Bone marrow (tissue), 2 donors: ENCODE measurements at regions not wholly inside any gene's neighbourhood (a gene's known extent, or its start where the extent isn't known, plus 50 kb on each side); places are given as distances from the start of the nearest gene placed in this dataset.

Experiments
- DNase-seq, 2 donors: peaks; one replicate each; lab custom pipeline; 2025; lab: John Stamatoyannopoulos, UW

GRCh38 chr4:84441758-84442377 lies 57.2 kb downstream of the NKX6-1 start:
- DNase-seq, result no peak

DNA sequence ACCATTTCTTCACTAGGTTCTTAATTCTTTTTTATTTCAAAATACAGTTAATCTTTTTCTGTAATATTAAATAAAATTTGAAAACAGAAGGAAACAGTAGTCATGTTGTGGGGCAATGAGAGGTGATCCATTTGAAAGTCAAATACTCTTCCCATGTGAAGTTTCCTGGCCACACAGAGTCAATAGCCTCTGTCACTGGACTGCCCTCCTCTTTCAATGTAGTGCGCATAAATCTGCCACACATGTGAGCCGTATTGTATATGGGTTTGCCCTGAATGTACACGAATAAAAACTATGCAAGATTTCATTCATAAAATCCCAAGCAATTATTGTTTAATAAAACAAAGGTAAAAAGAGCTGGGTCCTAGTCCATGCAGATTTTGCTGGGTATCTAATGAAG lies 59.1 kb downstream of the NKX6-1 start:
- no peak for DNase-seq

GRCh38 chr4:84436812-84437211 lies 62.3 kb downstream of the NKX6-1 start:
- DNase-seq, result no peak

- DNase-seq, result no peak
These were observed 64.7 kb downstream of the NKX6-1 start for GRCh38 chr4:84434344-84434743.

DNA sequence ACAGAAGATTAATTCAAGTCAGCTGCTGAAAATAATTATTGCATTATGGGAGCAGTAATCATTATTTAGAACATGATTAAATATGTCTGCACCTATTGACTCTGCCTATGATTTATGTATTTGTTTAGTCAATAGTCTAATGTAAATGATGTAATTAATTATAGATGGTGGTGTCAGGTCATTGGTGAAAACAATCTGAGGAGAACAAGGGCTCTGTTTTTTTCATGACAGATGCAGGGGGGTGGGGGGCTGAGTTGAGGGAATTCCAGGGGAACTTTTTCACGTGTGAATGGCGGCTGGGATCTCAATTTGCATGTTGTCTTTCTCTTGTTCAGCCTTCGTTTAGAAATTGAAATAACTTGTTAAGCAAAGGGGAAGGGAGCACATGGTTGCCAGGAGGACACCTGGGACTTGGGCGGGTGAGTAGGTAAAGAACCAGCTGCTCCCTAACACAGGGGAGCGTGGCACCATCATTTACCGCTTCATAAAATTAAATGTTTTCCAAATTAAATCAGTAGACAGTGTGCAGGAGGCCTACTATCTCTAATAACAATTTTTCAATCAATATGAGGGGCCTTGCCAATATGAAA lies 65.4 kb downstream of the NKX6-1 start:
- DNase-seq, result no peak

GRCh38 chr4:84432713-84433112 lies 66.4 kb downstream of the NKX6-1 start:
- no peak for DNase-seq

DNA sequence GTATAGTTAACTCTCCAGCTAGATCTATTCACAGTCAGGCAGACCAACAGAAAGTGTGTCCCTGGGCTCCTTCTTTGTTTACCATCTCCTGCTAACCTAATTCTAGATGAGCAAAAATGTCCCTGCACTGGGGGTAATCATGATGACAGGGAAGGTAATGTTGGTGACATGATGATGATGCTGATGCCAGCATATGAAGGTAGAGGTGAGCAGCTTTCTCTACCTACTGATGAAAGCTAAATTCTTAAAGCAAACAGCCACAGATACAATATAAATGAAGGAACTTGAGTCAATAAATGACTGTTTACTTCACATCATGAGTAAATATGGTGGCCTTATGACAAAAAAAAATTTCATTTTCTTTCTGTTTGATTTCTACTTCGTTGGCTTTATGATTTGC lies 78.5 kb downstream of the NKX6-1 start:
- DNase-seq, result no peak

DNA sequence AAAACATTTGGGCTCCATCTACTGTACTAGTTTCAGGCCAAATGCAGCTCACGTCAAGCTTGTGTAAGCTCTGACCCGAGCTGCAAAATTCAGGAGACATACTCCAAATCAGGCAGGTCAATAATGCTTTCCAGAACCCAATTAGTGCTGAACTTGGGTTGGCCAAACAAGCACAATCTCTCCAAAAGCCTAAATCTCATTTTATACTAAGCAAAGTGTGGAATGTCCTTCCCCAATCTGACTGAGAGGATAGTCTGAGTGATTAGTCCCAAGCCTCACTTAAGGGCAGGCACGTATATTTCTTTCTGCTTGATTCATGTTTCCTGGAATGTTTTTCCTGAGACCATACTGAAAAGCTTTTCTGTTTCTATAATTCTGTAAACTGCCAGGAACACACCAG lies 79.9 kb downstream of the NKX6-1 start:
- no peak for DNase-seq

- DNase-seq, result no peak
These were observed 80.9 kb downstream of the NKX6-1 start for GRCh38 chr4:84417997-84418709.

DNA sequence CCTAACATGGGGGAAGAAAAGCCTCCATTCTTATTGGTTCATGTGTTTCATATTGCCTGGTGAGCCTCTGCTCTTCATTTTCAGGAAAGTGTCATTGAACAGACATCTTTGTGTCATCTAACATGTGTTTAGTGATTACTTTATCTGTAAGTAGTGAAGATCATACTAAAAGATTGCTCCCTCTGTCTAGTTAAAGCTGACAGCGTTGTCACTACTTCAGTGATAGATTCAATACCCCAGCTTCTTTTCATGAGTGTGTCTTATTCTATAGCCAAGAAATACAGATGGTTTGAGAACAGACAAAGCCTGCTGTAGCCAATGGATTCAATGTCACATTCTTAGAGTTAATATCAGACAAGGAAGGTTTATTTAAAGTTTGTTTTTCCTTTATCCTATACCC lies 85.1 kb downstream of the NKX6-1 start:
- no peak for DNase-seq

DNA sequence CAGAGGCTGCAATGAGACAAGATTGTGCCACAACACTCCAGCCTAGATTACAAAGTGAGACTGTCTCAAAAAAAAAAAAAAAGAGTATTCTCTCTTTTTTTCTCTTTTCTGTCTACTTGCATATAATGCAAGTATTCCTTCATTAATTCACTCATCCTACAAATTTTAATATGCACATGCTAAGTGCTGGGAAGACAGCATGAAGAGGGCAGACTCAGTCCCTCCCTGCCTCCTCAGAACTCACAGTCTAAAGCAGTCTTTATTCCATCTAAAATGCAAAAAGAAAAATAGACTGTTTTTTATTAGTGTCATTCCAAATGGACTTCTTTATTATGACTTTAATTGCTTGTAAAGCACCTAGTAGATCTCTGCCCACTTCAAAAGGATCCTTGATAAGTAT lies 85.6 kb downstream of the NKX6-1 start:
- no peak for DNase-seq

GRCh38 chr4:84412062-84412461 lies 87.0 kb downstream of the NKX6-1 start:
- no peak for DNase-seq

DNA sequence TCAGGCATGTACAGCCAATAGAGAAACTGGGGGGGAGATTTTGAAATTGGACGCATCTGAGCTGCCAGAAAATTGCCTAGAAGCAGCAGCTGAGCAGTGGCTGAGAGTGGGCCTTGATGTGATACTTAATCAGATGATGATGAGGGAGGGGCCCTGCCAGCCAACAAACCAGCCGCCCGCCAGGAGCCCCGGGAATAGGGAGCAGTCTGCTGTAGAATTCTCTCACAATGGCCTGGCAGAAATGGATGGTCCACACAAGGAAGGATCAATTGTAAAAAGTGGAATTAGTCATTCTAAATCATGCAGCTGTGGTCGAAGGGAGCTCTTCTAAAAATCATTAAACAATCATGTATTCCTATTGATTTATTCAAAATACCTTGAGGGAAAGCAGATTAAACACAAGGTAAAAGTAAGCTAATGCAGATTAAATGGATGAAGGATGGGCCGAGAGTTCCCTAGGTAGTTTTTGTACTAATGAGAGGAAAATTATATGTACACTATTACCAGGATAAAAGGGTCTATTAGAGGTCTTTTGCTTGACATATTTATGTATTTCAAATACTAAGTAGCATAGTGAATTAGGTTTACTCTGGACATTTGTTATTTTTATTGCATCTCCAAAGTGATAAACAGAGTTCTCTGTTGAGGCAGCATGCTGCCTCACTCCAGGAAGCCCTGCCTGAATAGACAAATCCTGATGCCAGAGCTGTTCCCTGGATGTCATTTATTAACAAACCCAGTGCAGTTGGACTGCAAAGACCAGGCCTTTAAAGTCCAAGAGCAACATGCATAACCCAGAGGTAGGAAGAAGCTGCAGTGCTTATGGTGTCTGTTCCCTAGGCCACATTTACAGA lies 91.3 kb downstream of the NKX6-1 start:
- no peak for DNase-seq

GRCh38 chr4:84403656-84404055 lies 95.4 kb downstream of the NKX6-1 start:
- DNase-seq, result no peak

- DNase-seq, result no peak
These were observed 97.3 kb downstream of the NKX6-1 start for GRCh38 chr4:84401701-84402306.

- no peak for DNase-seq
These were observed 104.7 kb downstream of the NKX6-1 start for GRCh38 chr4:84394386-84394785.

- DNase-seq, result no peak
These were observed 106.0 kb downstream of the NKX6-1 start for GRCh38 chr4:84392951-84393590.

DNA sequence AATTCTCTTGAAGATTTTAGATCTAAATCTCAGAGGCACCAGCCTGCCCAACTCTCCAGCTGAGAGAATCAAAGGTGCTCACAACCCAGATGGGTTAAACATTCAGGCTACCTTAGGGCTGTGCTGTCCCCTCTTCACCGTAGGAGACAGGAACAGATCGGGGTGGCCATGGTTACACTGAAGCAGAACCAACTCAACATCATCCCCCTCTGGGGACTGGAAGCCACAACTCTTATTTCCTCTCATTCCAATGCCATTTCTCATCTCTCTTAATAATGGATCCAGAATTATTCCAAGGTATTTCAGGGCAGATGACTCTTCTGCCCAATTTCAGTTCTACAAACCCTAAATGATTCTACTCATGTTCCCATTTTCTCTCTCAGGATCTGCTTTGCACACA lies 109.7 kb downstream of the NKX6-1 start:
- no peak for DNase-seq

DNA sequence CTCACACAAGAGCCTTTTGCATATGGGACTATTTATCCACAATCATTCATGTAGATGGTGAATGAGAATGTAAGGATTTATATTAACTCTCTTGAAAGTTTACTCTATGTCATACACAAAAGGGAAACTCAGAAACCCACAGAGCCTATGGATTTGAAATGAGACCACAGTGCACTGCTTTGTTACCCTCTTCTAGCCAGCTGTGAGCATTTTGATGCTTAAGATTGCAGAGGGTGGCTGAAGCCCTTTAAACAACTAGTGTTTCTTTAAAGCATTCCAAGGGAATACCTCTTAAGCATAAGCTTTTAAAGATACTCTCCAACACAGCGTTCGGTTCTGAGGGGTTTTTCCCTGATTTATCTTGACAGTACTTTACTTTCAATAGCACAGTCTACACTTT lies 113.9 kb downstream of the NKX6-1 start:
- DNase-seq, result no peak

DNA sequence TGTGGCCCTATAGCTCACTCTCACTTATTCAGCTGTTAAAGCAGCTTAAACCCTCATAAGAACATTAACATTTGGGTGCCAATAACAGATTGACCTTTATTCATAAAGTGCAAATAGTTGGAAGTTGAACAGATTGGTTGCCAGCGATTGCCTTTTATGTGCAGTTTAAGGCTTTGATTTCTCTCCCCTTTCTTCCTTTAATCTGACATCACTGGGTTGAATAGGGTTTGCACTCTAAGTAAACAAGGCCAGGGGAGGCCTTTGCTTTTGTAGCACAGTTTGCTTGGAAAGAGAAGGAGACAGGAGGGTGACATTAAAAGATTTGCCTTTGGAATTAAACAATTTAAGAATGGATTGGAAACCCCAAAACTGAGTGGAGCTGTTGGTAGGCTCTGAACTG lies 114.3 kb downstream of the NKX6-1 start:
- no peak for DNase-seq

DNA sequence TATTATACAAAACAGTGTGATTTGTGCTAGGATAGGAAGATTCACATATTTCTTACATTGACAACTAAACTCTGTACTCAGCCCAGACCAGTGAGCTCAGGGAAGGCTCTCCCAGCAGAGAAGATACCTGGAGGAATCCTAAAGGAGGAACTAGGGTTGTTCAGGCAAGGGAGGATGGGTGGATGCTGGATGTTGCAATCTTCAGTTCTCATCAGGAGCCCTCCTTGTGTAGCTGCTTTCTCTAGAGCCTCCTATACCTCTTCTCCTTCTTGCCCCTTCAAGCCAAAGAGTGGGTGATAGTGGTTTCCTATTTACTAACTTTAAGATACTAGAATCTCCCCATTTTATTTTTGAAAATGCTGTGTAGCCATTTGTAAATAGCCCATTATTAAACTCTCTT lies 117.3 kb downstream of the NKX6-1 start:
- DNase-seq, result no peak
